OCI-LY3 (cell line): ENCODE measurements at regions not wholly inside any gene's neighbourhood (a gene's known extent, or its start where the extent isn't known, plus 50 kb on each side); places are given as distances from the start of the nearest gene placed in this dataset.

Source experiments
- CTCF ChIP-seq: fragments of 200-600, 300-600 bp; sonication (generic); IDR thresholded peaks from 2 replicates; pipeline ENCODE4 v1.5.1; 2014; ENCODE audit warnings: antibody characterized with exemption, low read length, low read depth
- EZH2phosphoT487 ChIP-seq: fragments of 200-600 bp; shearing (Covaris generic); IDR thresholded peaks from 2 replicates; pipeline ENCODE4 v1.6.1; 2018; ENCODE audit warnings: antibody characterized with exemption, mixed run types, low read depth

DNA sequence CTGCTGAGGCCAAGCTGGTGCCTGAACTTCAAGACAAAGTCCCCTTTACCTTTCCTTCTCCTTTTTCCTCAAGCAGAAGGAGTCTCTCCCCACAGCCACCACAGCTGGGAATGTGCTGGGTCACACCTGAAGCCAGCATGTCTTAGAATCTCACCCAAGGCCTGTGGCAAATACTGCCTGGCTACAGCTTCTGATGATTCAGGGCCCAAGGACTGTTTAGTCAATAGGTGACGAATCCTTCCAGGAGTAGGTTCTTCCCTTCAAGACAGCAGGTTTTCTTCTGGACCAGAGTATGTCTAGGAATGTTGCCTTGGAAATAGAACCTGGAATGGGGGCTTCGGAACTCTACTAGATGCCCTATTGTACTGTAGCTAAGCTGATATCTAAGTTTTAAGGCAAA, 374.6 kb downstream of the KIF20B start:
- TF ChIP-seq CTCF: no peak
- TF ChIP-seq EZH2phosphoT487: no peak
